ENCODE measurements at regions not wholly inside any gene's neighbourhood (a gene's known extent, or its start where the extent isn't known, plus 50 kb on each side); places are given as distances from the start of the nearest gene placed in this dataset.

- WGBS, 2 donors (ENCODE audit: extremely low coverage in 2 of 2, insufficient read length in 2 of 2, insufficient replicate concordance in 1 of 2), result no CpG with 5 or more reads among the region's 5 CpGs
- H3K4me3 ChIP-seq (ENCODE audit: low read length in 2 of 2), result no peak overlapping the region
These were observed 302.2 kb downstream of the C16orf95 start for GRCh38 chr16:87015021-87015420.

GRCh38 chr16:87016046-87017035, 300.9 kb downstream of the C16orf95 start:
- no peak overlapping the region for H3K27ac ChIP-seq (replicated peaks; ENCODE audit: low read length)
- H3K36me3 ChIP-seq (replicated peaks in 1 of 2; ENCODE audit: control insufficient read depth in 2 of 2, insufficient read depth in 2 of 2, low read length in 2 of 2), result no peaks in the 10 kb centered on the region
- no peaks in the 10 kb centered on the region for H3K79me1 ChIP-seq (ENCODE audit: low read depth, low read length)
- H3K4ac ChIP-seq (ENCODE audit: low read length), result no peak overlapping the region
- H3K4me2 ChIP-seq (ENCODE audit: insufficient read depth, low read length, poor library complexity, severe bottlenecking), result no peak overlapping the region
- H3K27me3 ChIP-seq (ENCODE audit: control insufficient read depth in 3 of 3, insufficient read depth in 3 of 3, low read depth in 1 of 3, low read length in 3 of 3), result no peaks in the 10 kb centered on the region
- no peak overlapping the region for H2BK12ac ChIP-seq (ENCODE audit: low read length)
- no peak overlapping the region for H2BK120ac ChIP-seq (ENCODE audit: low read depth, low read length)
- H3K9ac ChIP-seq (ENCODE audit: low read depth, low read length, poor library complexity), result no peak overlapping the region
- H3K9me3 ChIP-seq (replicated peaks in 1 of 2; ENCODE audit: control insufficient read depth in 2 of 2, insufficient read depth in 1 of 2, low read depth in 1 of 2, low read length in 2 of 2), result no peaks in the 10 kb centered on the region
- no peak overlapping the region for H3K23ac ChIP-seq (ENCODE audit: low read depth, low read length, poor library complexity)
- H3K14ac ChIP-seq (ENCODE audit: low read length), result no peak overlapping the region
- no peak overlapping the region for H4K91ac ChIP-seq (ENCODE audit: low read depth, low read length, poor library complexity)
- H3K18ac ChIP-seq (ENCODE audit: low read length), result no peak overlapping the region
- no peak overlapping the region for H2AK5ac ChIP-seq (ENCODE audit: low read depth, low read length)
- no CpG with 5 or more reads among the region's 15 CpGs for WGBS, 2 donors (ENCODE audit: extremely low coverage in 2 of 2, insufficient read length in 2 of 2, insufficient replicate concordance in 1 of 2)
- H4K8ac ChIP-seq (ENCODE audit: low read depth, low read length), result no peak overlapping the region
- H2BK15ac ChIP-seq (ENCODE audit: low read length), result no peak overlapping the region
- H3K4me3 ChIP-seq (ENCODE audit: low read length in 2 of 2), result no peak overlapping the region
- H3K4me1 ChIP-seq (ENCODE audit: control insufficient read depth in 2 of 2, insufficient read depth in 1 of 2, low read depth in 1 of 2, low read length in 2 of 2), result peaks cover 0 to 6% of the 10 kb centered on the region in 2 donors
- no peak for DNase-seq (ENCODE audit: low spot score)
- no peak overlapping the region for H2AFZ ChIP-seq (ENCODE audit: low read length)
- no peak overlapping the region for H2BK5ac ChIP-seq (ENCODE audit: low read length)

More at GRCh38 chr16:87015021-87015420, 302.2 kb downstream of the C16orf95 start:
- H4K91ac ChIP-seq (ENCODE audit: low read depth, low read length, poor library complexity), result no peak overlapping the region
- H3K36me3 ChIP-seq (replicated peaks in 1 of 2; ENCODE audit: control insufficient read depth in 2 of 2, insufficient read depth in 2 of 2, low read length in 2 of 2), result no peaks in the 10 kb centered on the region
- H3K23ac ChIP-seq (ENCODE audit: low read depth, low read length, poor library complexity), result no peak overlapping the region
- no peak overlapping the region for H3K27ac ChIP-seq (replicated peaks; ENCODE audit: low read length)
- H3K79me1 ChIP-seq (ENCODE audit: low read depth, low read length), result no peaks in the 10 kb centered on the region
- H2AK5ac ChIP-seq (ENCODE audit: low read depth, low read length), result no peak overlapping the region
- H2BK12ac ChIP-seq (ENCODE audit: low read length), result no peak overlapping the region
- H3K27me3 ChIP-seq (ENCODE audit: control insufficient read depth in 3 of 3, insufficient read depth in 3 of 3, low read depth in 1 of 3, low read length in 3 of 3), result no peaks in the 10 kb centered on the region
- no peak overlapping the region for H4K8ac ChIP-seq (ENCODE audit: low read depth, low read length)
- no peak overlapping the region for H3K18ac ChIP-seq (ENCODE audit: low read length)
- DNase-seq (ENCODE audit: low spot score), result no peak
- no peak overlapping the region for H2BK15ac ChIP-seq (ENCODE audit: low read length)
- no peak overlapping the region for H2BK120ac ChIP-seq (ENCODE audit: low read depth, low read length)
- no peaks in the 10 kb centered on the region for H3K9me3 ChIP-seq (replicated peaks in 1 of 2; ENCODE audit: control insufficient read depth in 2 of 2, insufficient read depth in 1 of 2, low read depth in 1 of 2, low read length in 2 of 2)
- H2BK5ac ChIP-seq (ENCODE audit: low read length), result no peak overlapping the region
- H2AFZ ChIP-seq (ENCODE audit: low read length), result no peak overlapping the region
- no peak overlapping the region for H3K14ac ChIP-seq (ENCODE audit: low read length)
- no peak overlapping the region for H3K9ac ChIP-seq (ENCODE audit: low read depth, low read length, poor library complexity)
- H3K4me2 ChIP-seq (ENCODE audit: insufficient read depth, low read length, poor library complexity, severe bottlenecking), result no peak overlapping the region
- H3K4ac ChIP-seq (ENCODE audit: low read length), result no peak overlapping the region
- H3K4me1 ChIP-seq (ENCODE audit: control insufficient read depth in 2 of 2, insufficient read depth in 1 of 2, low read depth in 1 of 2, low read length in 2 of 2), result peaks cover 0 to 6% of the 10 kb centered on the region in 2 donors

- no peak overlapping the region for H3K4me3 ChIP-seq (ENCODE audit: low read length in 2 of 2)
- no peak overlapping the region for H3K14ac ChIP-seq (ENCODE audit: low read length)
- no peak overlapping the region for H3K4me2 ChIP-seq (ENCODE audit: insufficient read depth, low read length, poor library complexity, severe bottlenecking)
- no peaks in the 10 kb centered on the region for H3K27me3 ChIP-seq (ENCODE audit: control insufficient read depth in 3 of 3, insufficient read depth in 3 of 3, low read depth in 1 of 3, low read length in 3 of 3)
- H3K4me1 ChIP-seq (ENCODE audit: control insufficient read depth in 2 of 2, insufficient read depth in 1 of 2, low read depth in 1 of 2, low read length in 2 of 2), result peaks cover 0 to 6% of the 10 kb centered on the region in 2 donors
- no CpG with 5 or more reads among the region's 9 CpGs for WGBS, 2 donors (ENCODE audit: extremely low coverage in 2 of 2, insufficient read length in 2 of 2, insufficient replicate concordance in 1 of 2)
- H3K4ac ChIP-seq (ENCODE audit: low read length), result no peak overlapping the region
- no peaks in the 10 kb centered on the region for H3K79me1 ChIP-seq (ENCODE audit: low read depth, low read length)
- no peak overlapping the region for H2BK15ac ChIP-seq (ENCODE audit: low read length)
- peak overlapping the region; percentile 85 for H2AK5ac ChIP-seq (ENCODE audit: low read depth, low read length)
- H3K9ac ChIP-seq (ENCODE audit: low read depth, low read length, poor library complexity), result no peak overlapping the region
- no peaks in the 10 kb centered on the region for H3K36me3 ChIP-seq (replicated peaks in 1 of 2; ENCODE audit: control insufficient read depth in 2 of 2, insufficient read depth in 2 of 2, low read length in 2 of 2)
- no peak overlapping the region for H4K91ac ChIP-seq (ENCODE audit: low read depth, low read length, poor library complexity)
- H2BK12ac ChIP-seq (ENCODE audit: low read length), result no peak overlapping the region
- H2BK5ac ChIP-seq (ENCODE audit: low read length), result no peak overlapping the region
- no peak overlapping the region for H2AFZ ChIP-seq (ENCODE audit: low read length)
- H2BK120ac ChIP-seq (ENCODE audit: low read depth, low read length), result no peak overlapping the region
- no peak overlapping the region for H3K23ac ChIP-seq (ENCODE audit: low read depth, low read length, poor library complexity)
- no peak for DNase-seq (ENCODE audit: low spot score)
- H3K9me3 ChIP-seq (replicated peaks in 1 of 2; ENCODE audit: control insufficient read depth in 2 of 2, insufficient read depth in 1 of 2, low read depth in 1 of 2, low read length in 2 of 2), result no peaks in the 10 kb centered on the region
- no peak overlapping the region for H3K18ac ChIP-seq (ENCODE audit: low read length)
- H4K8ac ChIP-seq (ENCODE audit: low read depth, low read length), result no peak overlapping the region
- H3K27ac ChIP-seq (replicated peaks; ENCODE audit: low read length), result no peak overlapping the region
These were observed 299.7 kb downstream of the C16orf95 start for GRCh38 chr16:87017371-87018012.

GRCh38 chr16:87025676-87026075, 291.5 kb downstream of the C16orf95 start:
- H2AK5ac ChIP-seq (ENCODE audit: low read depth, low read length), result no peak overlapping the region
- no peak overlapping the region for H3K4me3 ChIP-seq (ENCODE audit: low read length in 2 of 2)
- H3K9ac ChIP-seq (ENCODE audit: low read depth, low read length, poor library complexity), result no peak overlapping the region
- DNase-seq (ENCODE audit: low spot score), result no peak
- H2AFZ ChIP-seq (ENCODE audit: low read length), result no peak overlapping the region
- H3K27me3 ChIP-seq (ENCODE audit: control insufficient read depth in 3 of 3, insufficient read depth in 3 of 3, low read depth in 1 of 3, low read length in 3 of 3), result no peaks in the 10 kb centered on the region
- no peak overlapping the region for H4K8ac ChIP-seq (ENCODE audit: low read depth, low read length)
- H3K9me3 ChIP-seq (replicated peaks in 1 of 2; ENCODE audit: control insufficient read depth in 2 of 2, insufficient read depth in 1 of 2, low read depth in 1 of 2, low read length in 2 of 2), result no peaks in the 10 kb centered on the region
- H3K14ac ChIP-seq (ENCODE audit: low read length), result no peak overlapping the region
- H3K23ac ChIP-seq (ENCODE audit: low read depth, low read length, poor library complexity), result no peak overlapping the region
- no peak overlapping the region for H4K91ac ChIP-seq (ENCODE audit: low read depth, low read length, poor library complexity)
- no peak overlapping the region for H2BK15ac ChIP-seq (ENCODE audit: low read length)
- H2BK12ac ChIP-seq (ENCODE audit: low read length), result no peak overlapping the region
- H2BK120ac ChIP-seq (ENCODE audit: low read depth, low read length), result no peak overlapping the region
- H3K4ac ChIP-seq (ENCODE audit: low read length), result no peak overlapping the region
- no peaks in the 10 kb centered on the region for H3K36me3 ChIP-seq (replicated peaks in 1 of 2; ENCODE audit: control insufficient read depth in 2 of 2, insufficient read depth in 2 of 2, low read length in 2 of 2)
- H3K4me1 ChIP-seq (ENCODE audit: control insufficient read depth in 2 of 2, insufficient read depth in 1 of 2, low read depth in 1 of 2, low read length in 2 of 2), result no peaks in the 10 kb centered on the region
- no peak overlapping the region for H2BK5ac ChIP-seq (ENCODE audit: low read length)
- H3K18ac ChIP-seq (ENCODE audit: low read length), result no peak overlapping the region
- WGBS, 2 donors (ENCODE audit: extremely low coverage in 2 of 2, insufficient read length in 2 of 2, insufficient replicate concordance in 1 of 2), result no CpG with 5 or more reads among the region's 1 CpG
- no peak overlapping the region for H3K27ac ChIP-seq (replicated peaks; ENCODE audit: low read length)
- no peak overlapping the region for H3K4me2 ChIP-seq (ENCODE audit: insufficient read depth, low read length, poor library complexity, severe bottlenecking)
- no peaks in the 10 kb centered on the region for H3K79me1 ChIP-seq (ENCODE audit: low read depth, low read length)
